Right lobe of liver (tissue), 4 donors: ENCODE measurements at regions not wholly inside any gene's neighbourhood (a gene's known extent, or its start where the extent isn't known, plus 50 kb on each side); places are given as distances from the start of the nearest gene placed in this dataset.

Source experiments
- CTCF ChIP-seq, 4 donors: fragments of 200-600 bp in 3 of 4; fragments of 450-650 bp in 1 of 4; IDR thresholded peaks; one replicate each; pipeline versions ENCODE4 v1.5.1 to v1.8.0; 2016 to 2022; ENCODE audit warnings: antibody characterized with exemption in 4 of 4, mild to moderate bottlenecking in 2 of 4
- POLR2A ChIP-seq: fragments of 450-650 bp; IDR thresholded peaks from one replicate; pipeline ENCODE4 v1.6.1; 2017; ENCODE audit warnings: antibody characterized with exemption, mild to moderate bottlenecking
- donor health status: DM: no; HTN: no; CAD: no.
- donor health status: DM: no; HTN: no; CAD: no.
- donor health status: DM: no; HTN: yes; CAD: no.

GRCh38 chr6:74656453-74656852 lies 549.4 kb downstream of the COL12A1 start:
- TF ChIP-seq CTCF (IDR thresholded peaks at IDR 0.05) (no peak), POLR2A (no peak)
